Hepatocyte (in vitro differentiated cells): ENCODE measurements at regions not wholly inside any gene's neighbourhood (a gene's known extent, or its start where the extent isn't known, plus 50 kb on each side); places are given as distances from the start of the nearest gene placed in this dataset.

ENCODE experiments used
- DNase-seq: peaks from one replicate; pipeline ENCODE4 v3.0.0-alpha.2; 2016; ENCODE audit warnings: low spot score
- H2AFZ ChIP-seq: fragments of 200-600 bp; sonication (generic); 2 replicates; pipeline ENCODE4 v1.6.0; 2016; ENCODE audit warnings: antibody characterized with exemption, mild to moderate bottlenecking
- H3K27ac ChIP-seq: fragments of 200-600 bp; sonication (generic); 2 replicates; pipeline ENCODE4 v1.5.1; 2016; ENCODE audit warnings: mild to moderate bottlenecking
- H3K27me3 ChIP-seq: fragments of 200-600 bp; sonication (generic); 2 replicates; pipeline ENCODE4 v1.6.1; 2016
- H3K36me3 ChIP-seq: fragments of 200-600 bp; sonication (generic); replicated peaks from 2 replicates; pipeline ENCODE4 v1.5.1; 2016; ENCODE audit warnings: low read depth; ENCODE audit not compliant: insufficient read depth
- H3K4me1 ChIP-seq: fragments of 200-600 bp; sonication (generic); 2 replicates; pipeline ENCODE4 v1.5.1; 2016; ENCODE audit warnings: mild to moderate bottlenecking, moderate library complexity; ENCODE audit not compliant: insufficient read depth
- H3K4me2 ChIP-seq: fragments of 200-600 bp; sonication (generic); 2 replicates; pipeline ENCODE4 v1.6.0; 2016
- H3K4me3 ChIP-seq: fragments of 200-600 bp; sonication (generic); 2 replicates; pipeline ENCODE4 v1.5.1; 2016; ENCODE audit warnings: mild to moderate bottlenecking
- H3K79me2 ChIP-seq: fragments of 200-600 bp; sonication (generic); 2 replicates; pipeline ENCODE4 v1.6.0; 2017; ENCODE audit warnings: mild to moderate bottlenecking
- H3K9me2 ChIP-seq: fragments of 200-600 bp; sonication (generic); replicated peaks from 2 replicates; pipeline ENCODE4 v1.6.0; 2017; ENCODE audit warnings: mild to moderate bottlenecking; ENCODE audit not compliant: insufficient read depth
- H3K9me3 ChIP-seq: fragments of 200-600 bp; sonication (generic); 2 replicates; pipeline ENCODE4 v1.5.1; 2016; ENCODE audit warnings: low read depth, mild to moderate bottlenecking
- H4K20me1 ChIP-seq: fragments of 200-600 bp; sonication (generic); 2 replicates; pipeline ENCODE4 v1.6.0; 2016; ENCODE audit warnings: mild to moderate bottlenecking; ENCODE audit not compliant: insufficient read depth, poor library complexity, severe bottlenecking
- EZH2 ChIP-seq: fragments of 200-600 bp; sonication (generic); IDR thresholded peaks from 2 replicates; pipeline ENCODE4 v1.6.1; 2016; ENCODE audit warnings: antibody characterized with exemption, mild to moderate bottlenecking, borderline replicate concordance
- EZH2phosphoT487 ChIP-seq: fragments of 200-600 bp; sonication (generic); IDR thresholded peaks from one replicate; pipeline ENCODE4 v1.6.1; 2018; ENCODE audit warnings: antibody characterized with exemption, mild to moderate bottlenecking, low read depth, moderate library complexity; ENCODE audit not compliant: unreplicated experiment, severe bottlenecking
- WGBS: methylation state at CpG from one replicate; pipeline ENCODE4 v1.1.6; 2016; ENCODE audit warnings: low lambda C conversion rate; ENCODE audit errors: missing lambda C conversion rate; 5-methylcytosine and 5-hydroxymethylcytosine counted together
- TF ChIP-seq, protein P1 (sequence below): fragments of 200-600 bp; sonication (generic); IDR thresholded peaks from 2 replicates; pipeline ENCODE4 v1.5.1; 2016; ENCODE audit warnings: antibody characterized with exemption, mild to moderate bottlenecking; ENCODE audit not compliant: poor library complexity

DNA sequence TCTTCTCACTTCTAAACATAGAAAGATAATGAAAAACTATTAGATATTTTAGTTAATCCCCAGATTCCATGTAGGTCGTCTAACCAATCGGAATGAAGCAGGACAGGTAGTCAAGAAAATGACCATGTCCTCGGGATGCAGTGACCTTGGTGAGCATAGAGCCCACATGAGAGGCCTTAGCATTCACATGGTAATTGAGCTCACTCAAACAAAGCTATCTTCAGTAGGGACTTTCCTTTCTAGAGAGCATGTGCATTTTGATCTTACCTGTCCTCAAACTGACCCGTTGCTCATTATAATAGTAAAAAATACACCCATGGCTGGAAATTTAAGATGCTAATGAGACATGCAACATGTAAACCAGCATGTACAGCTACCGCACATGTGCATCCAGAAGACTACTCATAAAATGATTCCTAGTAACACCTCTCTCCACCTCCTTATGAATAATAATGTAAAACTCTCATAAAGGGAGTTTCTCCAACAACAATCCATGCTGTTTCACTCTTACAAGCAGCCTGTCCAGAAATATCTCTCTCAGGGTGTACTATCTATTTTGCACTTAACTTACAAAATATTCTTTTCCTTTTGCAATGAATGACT, 274.0 kb upstream of the CDH9 start:
- 85% methylated on average over 5 of the region's 5 CpGs for WGBS
- Histone ChIP-seq H4K20me1 (no peaks in the 10 kb centered on the region), H3K79me2 (no peaks in the 10 kb centered on the region), H3K36me3 (no peaks in the 10 kb centered on the region), H3K4me1 (no peaks in the 10 kb centered on the region), H2AFZ (no peak overlapping the region), H3K27ac (no peak overlapping the region), H3K4me2 (no peak overlapping the region), H3K4me3 (no peak overlapping the region), H3K27me3 (no peaks in the 10 kb centered on the region), H3K9me3 (no peaks in the 10 kb centered on the region), H3K9me2 (no peaks in the 10 kb centered on the region)
- no peak for DNase-seq
- TF ChIP-seq EZH2, result no peak
- no peak for TF ChIP-seq EZH2phosphoT487
- TF ChIP-seq, protein P1, sequence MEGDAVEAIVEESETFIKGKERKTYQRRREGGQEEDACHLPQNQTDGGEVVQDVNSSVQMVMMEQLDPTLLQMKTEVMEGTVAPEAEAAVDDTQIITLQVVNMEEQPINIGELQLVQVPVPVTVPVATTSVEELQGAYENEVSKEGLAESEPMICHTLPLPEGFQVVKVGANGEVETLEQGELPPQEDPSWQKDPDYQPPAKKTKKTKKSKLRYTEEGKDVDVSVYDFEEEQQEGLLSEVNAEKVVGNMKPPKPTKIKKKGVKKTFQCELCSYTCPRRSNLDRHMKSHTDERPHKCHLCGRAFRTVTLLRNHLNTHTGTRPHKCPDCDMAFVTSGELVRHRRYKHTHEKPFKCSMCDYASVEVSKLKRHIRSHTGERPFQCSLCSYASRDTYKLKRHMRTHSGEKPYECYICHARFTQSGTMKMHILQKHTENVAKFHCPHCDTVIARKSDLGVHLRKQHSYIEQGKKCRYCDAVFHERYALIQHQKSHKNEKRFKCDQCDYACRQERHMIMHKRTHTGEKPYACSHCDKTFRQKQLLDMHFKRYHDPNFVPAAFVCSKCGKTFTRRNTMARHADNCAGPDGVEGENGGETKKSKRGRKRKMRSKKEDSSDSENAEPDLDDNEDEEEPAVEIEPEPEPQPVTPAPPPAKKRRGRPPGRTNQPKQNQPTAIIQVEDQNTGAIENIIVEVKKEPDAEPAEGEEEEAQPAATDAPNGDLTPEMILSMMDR, result no peak

DNA sequence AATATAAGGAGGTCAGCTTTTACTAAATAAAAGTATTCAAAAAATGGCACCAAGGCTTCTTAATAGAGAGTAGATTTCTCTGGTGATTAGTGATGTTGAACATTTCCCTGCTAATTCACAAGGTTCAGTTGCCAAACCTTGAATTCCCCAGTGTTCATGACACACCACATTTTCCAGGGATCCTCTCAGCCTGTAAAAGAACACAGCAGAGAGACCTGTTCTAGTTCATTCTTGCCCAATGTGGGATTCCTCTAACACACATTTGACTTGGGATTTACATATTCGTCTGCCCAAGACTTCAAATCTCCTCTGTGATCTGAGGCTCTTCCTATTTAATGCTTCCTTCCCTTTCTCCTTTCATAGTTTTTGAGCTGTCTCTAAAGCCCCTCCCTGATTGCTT, 273.2 kb upstream of the CDH9 start:
- Histone ChIP-seq H3K27ac (no peak overlapping the region), H3K9me3 (no peaks in the 10 kb centered on the region), H3K4me3 (no peak overlapping the region), H3K36me3 (no peaks in the 10 kb centered on the region), H3K27me3 (no peaks in the 10 kb centered on the region), H3K4me1 (no peaks in the 10 kb centered on the region), H3K4me2 (no peak overlapping the region), H3K79me2 (no peaks in the 10 kb centered on the region), H3K9me2 (no peaks in the 10 kb centered on the region), H2AFZ (no peak overlapping the region), H4K20me1 (no peaks in the 10 kb centered on the region)
- peak; percentile 18 for DNase-seq
- 45% methylated on average over 1 of the region's 1 CpG for WGBS
- TF ChIP-seq, protein P1, result no peak
- TF ChIP-seq EZH2, result no peak
- TF ChIP-seq EZH2phosphoT487, result no peak

DNA sequence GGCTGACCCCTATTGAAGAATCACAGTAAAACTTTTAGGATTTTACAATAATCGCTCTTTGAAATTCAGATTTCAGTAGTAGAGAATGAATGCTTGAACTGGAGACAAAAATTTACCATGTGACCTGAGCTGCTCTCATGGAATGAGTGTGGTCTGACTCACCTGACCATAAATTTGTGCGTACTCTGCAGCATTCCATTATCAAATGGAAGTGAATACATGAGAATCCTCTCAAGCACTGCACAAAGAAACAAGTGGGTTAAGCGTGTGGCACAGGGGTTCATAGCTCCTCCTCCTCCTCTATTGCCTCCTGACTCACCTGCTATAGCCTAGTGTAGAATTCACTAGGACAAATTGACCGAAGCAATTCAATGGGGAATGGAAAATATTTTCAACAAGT, 269.8 kb upstream of the CDH9 start:
- Histone ChIP-seq H3K9me2 (no peaks in the 10 kb centered on the region), H3K79me2 (no peaks in the 10 kb centered on the region), H3K4me1 (no peaks in the 10 kb centered on the region), H3K36me3 (no peaks in the 10 kb centered on the region), H3K4me2 (no peak overlapping the region), H4K20me1 (no peaks in the 10 kb centered on the region), H2AFZ (no peak overlapping the region), H3K4me3 (no peak overlapping the region), H3K27ac (no peak overlapping the region), H3K27me3 (no peaks in the 10 kb centered on the region), H3K9me3 (no peaks in the 10 kb centered on the region)
- TF ChIP-seq EZH2phosphoT487 (no peak), EZH2 (no peak)
- TF ChIP-seq, protein P1, result no peak
- DNase-seq, result no peak
- 91% methylated on average over 4 of the region's 4 CpGs for WGBS

DNA sequence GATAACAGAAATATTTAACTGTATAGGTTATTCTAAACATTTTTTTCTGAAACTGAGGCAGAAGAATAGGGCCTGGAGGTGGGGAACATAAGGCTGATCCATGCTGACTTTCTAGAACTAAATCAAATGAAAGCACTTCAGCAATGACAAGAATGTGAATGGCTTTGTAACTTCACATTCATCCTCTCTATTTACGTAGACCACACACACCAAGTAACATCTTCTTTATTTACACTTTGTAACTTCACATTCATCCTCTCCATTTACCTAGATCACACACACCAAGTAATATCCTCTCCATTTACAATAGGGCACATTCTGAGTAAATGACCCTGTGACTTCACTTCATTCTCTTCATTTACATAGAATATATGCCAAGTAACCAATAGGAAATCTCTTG, 251.8 kb upstream of the CDH9 start:
- Histone ChIP-seq H3K27me3 (no peaks in the 10 kb centered on the region), H3K36me3 (no peaks in the 10 kb centered on the region), H3K27ac (no peak overlapping the region), H3K79me2 (no peaks in the 10 kb centered on the region), H3K9me2 (no peaks in the 10 kb centered on the region), H2AFZ (no peak overlapping the region), H3K4me3 (no peak overlapping the region), H3K4me1 (no peaks in the 10 kb centered on the region), H3K9me3 (no peaks in the 10 kb centered on the region), H3K4me2 (no peak overlapping the region), H4K20me1 (no peaks in the 10 kb centered on the region)
- DNase-seq, result no peak
- WGBS, result 73% methylated on average over 1 of the region's 1 CpG
- TF ChIP-seq EZH2, result no peak
